K562 (cell line): ENCODE measurements at regions not wholly inside any gene's neighbourhood (a gene's known extent, or its start where the extent isn't known, plus 50 kb on each side); places are given as distances from the start of the nearest gene placed in this dataset.

Source experiments
- BHLHE40 ChIP-seq: IDR thresholded peaks from 2 replicates; pipeline ENCODE4 v1.6.1; 2011; ENCODE audit warnings: low read length, improper control_type of control experiment
- CC2D1A ChIP-seq: fragments of 450-650 bp; IDR thresholded peaks from 2 replicates; pipeline ENCODE4 v1.6.1; 2017; ENCODE audit warnings: mild to moderate bottlenecking
- DMBX1 ChIP-seq: fragments of 250-450 bp; sonication (Bioruptor Pico); IDR thresholded peaks from 2 replicates; pipeline ENCODE4 v1.8.0; 2022; ENCODE audit warnings: inconsistent platforms, mild to moderate bottlenecking, moderate library complexity, borderline replicate concordance
- ETV5 ChIP-seq: sonication (generic); formaldehyde crosslinking; IDR thresholded peaks from 2 replicates; pipeline ENCODE4 v1.4.0; 2020; ENCODE audit warnings: low read depth, mild to moderate bottlenecking, missing genetic modification reagents
- FIP1L1 ChIP-seq: fragments of 200-400 bp; formaldehyde crosslinking; IDR thresholded peaks from 2 replicates; pipeline ENCODE4 v1.6.1; 2018; ENCODE audit warnings: mild to moderate bottlenecking, low read depth, low read length; ENCODE audit not compliant: poor library complexity, severe bottlenecking
- GABPA ChIP-seq: fragments of 200-800 bp; sonication (Bioruptor generic); conservative IDR thresholded peaks from 2 replicates; pipeline ENCODE4 v1.6.1; 2016; ENCODE audit warnings: low read depth, missing genetic modification characterization, missing compliant biosample characterization
- MIER1 ChIP-seq: fragments of 450-650 bp; IDR thresholded peaks from 2 replicates; pipeline ENCODE4 v1.6.1; 2016; ENCODE audit warnings: antibody characterized with exemption, mild to moderate bottlenecking, low read depth
- MXI1 ChIP-seq: IDR thresholded peaks from 2 replicates; pipeline ENCODE4 v1.6.1; 2011; ENCODE audit warnings: low read depth, mild to moderate bottlenecking, improper control_type of control experiment, low read length
- NFE2 ChIP-seq: IDR thresholded peaks from 2 replicates; pipeline ENCODE4 v1.6.1; 2014; ENCODE audit warnings: antibody characterized with exemption, low read depth
- SP1 ChIP-seq: sonication (generic); formaldehyde crosslinking; IDR thresholded peaks from 2 replicates; pipeline ENCODE4 v1.8.1; 2022; ENCODE audit warnings: mild to moderate bottlenecking, missing genetic modification reagents
- ZNF184 ChIP-seq: sonication (generic); formaldehyde crosslinking; IDR thresholded peaks from 2 replicates; pipeline ENCODE4 v1.5.0; 2020; ENCODE audit warnings: missing genetic modification reagents
- ZNF274 ChIP-seq: IDR thresholded peaks from 2 replicates; pipeline ENCODE4 v1.6.1; 2011; ENCODE audit warnings: low read depth, mild to moderate bottlenecking, low read length, moderate library complexity, borderline replicate concordance
- TF ChIP-seq, protein P1 (sequence below): fragments of 450-650 bp; IDR thresholded peaks from 2 replicates; pipeline ENCODE4 v1.6.1; 2016; ENCODE audit warnings: mild to moderate bottlenecking, moderate library complexity
- TF ChIP-seq, protein P2 (sequence below): fragments of 450-650 bp; IDR thresholded peaks from 2 replicates; pipeline ENCODE4 v1.6.1; 2016; ENCODE audit warnings: mild to moderate bottlenecking
- TF ChIP-seq, protein P3 (sequence below): fragments of 250-450 bp; sonication (Bioruptor Pico); IDR thresholded peaks from 2 replicates; pipeline ENCODE4 v1.5.0; 2021

DNA sequence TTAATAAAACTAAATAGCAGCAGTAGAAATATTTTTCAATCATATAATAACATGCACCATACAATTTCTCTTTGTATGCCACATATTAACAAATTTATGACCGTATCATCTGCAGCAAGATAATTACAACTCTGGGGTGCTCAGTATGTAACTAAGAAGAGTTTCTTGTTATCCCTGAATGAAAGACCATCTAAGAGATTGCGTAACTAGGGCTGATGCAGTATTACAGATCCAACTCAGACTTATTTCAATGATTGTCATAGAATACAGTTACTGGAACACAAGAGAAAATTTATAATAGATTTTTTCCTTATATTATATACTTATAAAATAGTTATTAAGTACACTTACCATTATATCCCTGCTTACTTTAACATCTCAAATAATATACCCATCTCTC is 305.1 kb downstream of the SLITRK1 start (continued):
- TF ChIP-seq, protein P1, sequence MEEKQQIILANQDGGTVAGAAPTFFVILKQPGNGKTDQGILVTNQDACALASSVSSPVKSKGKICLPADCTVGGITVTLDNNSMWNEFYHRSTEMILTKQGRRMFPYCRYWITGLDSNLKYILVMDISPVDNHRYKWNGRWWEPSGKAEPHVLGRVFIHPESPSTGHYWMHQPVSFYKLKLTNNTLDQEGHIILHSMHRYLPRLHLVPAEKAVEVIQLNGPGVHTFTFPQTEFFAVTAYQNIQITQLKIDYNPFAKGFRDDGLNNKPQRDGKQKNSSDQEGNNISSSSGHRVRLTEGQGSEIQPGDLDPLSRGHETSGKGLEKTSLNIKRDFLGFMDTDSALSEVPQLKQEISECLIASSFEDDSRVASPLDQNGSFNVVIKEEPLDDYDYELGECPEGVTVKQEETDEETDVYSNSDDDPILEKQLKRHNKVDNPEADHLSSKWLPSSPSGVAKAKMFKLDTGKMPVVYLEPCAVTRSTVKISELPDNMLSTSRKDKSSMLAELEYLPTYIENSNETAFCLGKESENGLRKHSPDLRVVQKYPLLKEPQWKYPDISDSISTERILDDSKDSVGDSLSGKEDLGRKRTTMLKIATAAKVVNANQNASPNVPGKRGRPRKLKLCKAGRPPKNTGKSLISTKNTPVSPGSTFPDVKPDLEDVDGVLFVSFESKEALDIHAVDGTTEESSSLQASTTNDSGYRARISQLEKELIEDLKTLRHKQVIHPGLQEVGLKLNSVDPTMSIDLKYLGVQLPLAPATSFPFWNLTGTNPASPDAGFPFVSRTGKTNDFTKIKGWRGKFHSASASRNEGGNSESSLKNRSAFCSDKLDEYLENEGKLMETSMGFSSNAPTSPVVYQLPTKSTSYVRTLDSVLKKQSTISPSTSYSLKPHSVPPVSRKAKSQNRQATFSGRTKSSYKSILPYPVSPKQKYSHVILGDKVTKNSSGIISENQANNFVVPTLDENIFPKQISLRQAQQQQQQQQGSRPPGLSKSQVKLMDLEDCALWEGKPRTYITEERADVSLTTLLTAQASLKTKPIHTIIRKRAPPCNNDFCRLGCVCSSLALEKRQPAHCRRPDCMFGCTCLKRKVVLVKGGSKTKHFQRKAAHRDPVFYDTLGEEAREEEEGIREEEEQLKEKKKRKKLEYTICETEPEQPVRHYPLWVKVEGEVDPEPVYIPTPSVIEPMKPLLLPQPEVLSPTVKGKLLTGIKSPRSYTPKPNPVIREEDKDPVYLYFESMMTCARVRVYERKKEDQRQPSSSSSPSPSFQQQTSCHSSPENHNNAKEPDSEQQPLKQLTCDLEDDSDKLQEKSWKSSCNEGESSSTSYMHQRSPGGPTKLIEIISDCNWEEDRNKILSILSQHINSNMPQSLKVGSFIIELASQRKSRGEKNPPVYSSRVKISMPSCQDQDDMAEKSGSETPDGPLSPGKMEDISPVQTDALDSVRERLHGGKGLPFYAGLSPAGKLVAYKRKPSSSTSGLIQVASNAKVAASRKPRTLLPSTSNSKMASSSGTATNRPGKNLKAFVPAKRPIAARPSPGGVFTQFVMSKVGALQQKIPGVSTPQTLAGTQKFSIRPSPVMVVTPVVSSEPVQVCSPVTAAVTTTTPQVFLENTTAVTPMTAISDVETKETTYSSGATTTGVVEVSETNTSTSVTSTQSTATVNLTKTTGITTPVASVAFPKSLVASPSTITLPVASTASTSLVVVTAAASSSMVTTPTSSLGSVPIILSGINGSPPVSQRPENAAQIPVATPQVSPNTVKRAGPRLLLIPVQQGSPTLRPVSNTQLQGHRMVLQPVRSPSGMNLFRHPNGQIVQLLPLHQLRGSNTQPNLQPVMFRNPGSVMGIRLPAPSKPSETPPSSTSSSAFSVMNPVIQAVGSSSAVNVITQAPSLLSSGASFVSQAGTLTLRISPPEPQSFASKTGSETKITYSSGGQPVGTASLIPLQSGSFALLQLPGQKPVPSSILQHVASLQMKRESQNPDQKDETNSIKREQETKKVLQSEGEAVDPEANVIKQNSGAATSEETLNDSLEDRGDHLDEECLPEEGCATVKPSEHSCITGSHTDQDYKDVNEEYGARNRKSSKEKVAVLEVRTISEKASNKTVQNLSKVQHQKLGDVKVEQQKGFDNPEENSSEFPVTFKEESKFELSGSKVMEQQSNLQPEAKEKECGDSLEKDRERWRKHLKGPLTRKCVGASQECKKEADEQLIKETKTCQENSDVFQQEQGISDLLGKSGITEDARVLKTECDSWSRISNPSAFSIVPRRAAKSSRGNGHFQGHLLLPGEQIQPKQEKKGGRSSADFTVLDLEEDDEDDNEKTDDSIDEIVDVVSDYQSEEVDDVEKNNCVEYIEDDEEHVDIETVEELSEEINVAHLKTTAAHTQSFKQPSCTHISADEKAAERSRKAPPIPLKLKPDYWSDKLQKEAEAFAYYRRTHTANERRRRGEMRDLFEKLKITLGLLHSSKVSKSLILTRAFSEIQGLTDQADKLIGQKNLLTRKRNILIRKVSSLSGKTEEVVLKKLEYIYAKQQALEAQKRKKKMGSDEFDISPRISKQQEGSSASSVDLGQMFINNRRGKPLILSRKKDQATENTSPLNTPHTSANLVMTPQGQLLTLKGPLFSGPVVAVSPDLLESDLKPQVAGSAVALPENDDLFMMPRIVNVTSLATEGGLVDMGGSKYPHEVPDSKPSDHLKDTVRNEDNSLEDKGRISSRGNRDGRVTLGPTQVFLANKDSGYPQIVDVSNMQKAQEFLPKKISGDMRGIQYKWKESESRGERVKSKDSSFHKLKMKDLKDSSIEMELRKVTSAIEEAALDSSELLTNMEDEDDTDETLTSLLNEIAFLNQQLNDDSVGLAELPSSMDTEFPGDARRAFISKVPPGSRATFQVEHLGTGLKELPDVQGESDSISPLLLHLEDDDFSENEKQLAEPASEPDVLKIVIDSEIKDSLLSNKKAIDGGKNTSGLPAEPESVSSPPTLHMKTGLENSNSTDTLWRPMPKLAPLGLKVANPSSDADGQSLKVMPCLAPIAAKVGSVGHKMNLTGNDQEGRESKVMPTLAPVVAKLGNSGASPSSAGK = no peak
- TF ChIP-seq, protein P2, sequence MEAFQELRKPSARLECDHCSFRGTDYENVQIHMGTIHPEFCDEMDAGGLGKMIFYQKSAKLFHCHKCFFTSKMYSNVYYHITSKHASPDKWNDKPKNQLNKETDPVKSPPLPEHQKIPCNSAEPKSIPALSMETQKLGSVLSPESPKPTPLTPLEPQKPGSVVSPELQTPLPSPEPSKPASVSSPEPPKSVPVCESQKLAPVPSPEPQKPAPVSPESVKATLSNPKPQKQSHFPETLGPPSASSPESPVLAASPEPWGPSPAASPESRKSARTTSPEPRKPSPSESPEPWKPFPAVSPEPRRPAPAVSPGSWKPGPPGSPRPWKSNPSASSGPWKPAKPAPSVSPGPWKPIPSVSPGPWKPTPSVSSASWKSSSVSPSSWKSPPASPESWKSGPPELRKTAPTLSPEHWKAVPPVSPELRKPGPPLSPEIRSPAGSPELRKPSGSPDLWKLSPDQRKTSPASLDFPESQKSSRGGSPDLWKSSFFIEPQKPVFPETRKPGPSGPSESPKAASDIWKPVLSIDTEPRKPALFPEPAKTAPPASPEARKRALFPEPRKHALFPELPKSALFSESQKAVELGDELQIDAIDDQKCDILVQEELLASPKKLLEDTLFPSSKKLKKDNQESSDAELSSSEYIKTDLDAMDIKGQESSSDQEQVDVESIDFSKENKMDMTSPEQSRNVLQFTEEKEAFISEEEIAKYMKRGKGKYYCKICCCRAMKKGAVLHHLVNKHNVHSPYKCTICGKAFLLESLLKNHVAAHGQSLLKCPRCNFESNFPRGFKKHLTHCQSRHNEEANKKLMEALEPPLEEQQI = no peak
- TF ChIP-seq NFE2 (no peak), ETV5 (CRISPR knock-in tag) (no peak), ZNF184 (CRISPR knock-in tag) (no peak), BHLHE40 (no peak), SP1 (CRISPR knock-in tag) (no peak), GABPA (tag) (no peak), ZNF274 (no peak), MXI1 (no peak), MIER1 (no peak), FIP1L1 (no peak), DMBX1 (CRISPR knock-in tag) (no peak), CC2D1A (no peak)
- TF ChIP-seq, protein P3, sequence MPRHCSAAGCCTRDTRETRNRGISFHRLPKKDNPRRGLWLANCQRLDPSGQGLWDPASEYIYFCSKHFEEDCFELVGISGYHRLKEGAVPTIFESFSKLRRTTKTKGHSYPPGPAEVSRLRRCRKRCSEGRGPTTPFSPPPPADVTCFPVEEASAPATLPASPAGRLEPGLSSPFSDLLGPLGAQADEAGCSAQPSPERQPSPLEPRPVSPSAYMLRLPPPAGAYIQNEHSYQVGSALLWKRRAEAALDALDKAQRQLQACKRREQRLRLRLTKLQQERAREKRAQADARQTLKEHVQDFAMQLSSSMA (CRISPR knock-in tag) = no peak
